ENCODE measurements at regions not wholly inside any gene's neighbourhood (a gene's known extent, or its start where the extent isn't known, plus 50 kb on each side); places are given as distances from the start of the nearest gene placed in this dataset.
"Not testable (repeated sequence)": the region's sequence is repeated elsewhere in the genome, so short reads cannot be mapped to it uniquely, and the experiment has no call there.

DNA sequence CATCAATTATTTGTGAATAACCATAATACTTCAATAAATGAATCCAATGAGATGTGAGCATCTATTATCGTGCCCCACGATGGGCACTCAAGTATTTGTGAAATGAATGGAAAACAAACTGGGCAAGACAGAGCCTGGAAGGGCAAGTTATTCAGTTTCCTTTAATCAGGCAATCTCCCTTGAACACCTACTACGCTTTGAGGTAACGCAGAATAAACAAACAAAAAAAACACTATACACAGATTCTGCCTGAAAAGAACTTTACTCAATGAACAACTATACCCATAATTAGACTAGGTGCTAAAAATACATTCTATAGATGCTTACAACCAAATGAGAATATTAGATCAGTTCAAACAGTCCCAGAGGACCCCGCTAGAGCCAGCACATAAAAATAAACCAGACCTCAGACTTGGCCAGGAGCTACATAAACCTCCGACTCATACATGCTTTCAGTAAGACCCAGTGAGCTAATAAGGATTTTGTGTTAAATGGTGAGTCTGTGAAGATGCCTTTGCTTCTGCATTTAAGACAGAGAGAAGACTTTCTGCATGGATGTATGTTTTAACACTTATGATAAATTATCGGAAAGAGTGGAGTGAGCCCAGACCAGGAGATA, 121.3 kb downstream of the MPP7 start:
- no peaks in the 10 kb centered on the region for H3K27me3 ChIP-seq
- no peaks in the 10 kb centered on the region for H3K9me3 ChIP-seq
- DNase-seq: no peak
- TF ChIP-seq, protein P1, sequence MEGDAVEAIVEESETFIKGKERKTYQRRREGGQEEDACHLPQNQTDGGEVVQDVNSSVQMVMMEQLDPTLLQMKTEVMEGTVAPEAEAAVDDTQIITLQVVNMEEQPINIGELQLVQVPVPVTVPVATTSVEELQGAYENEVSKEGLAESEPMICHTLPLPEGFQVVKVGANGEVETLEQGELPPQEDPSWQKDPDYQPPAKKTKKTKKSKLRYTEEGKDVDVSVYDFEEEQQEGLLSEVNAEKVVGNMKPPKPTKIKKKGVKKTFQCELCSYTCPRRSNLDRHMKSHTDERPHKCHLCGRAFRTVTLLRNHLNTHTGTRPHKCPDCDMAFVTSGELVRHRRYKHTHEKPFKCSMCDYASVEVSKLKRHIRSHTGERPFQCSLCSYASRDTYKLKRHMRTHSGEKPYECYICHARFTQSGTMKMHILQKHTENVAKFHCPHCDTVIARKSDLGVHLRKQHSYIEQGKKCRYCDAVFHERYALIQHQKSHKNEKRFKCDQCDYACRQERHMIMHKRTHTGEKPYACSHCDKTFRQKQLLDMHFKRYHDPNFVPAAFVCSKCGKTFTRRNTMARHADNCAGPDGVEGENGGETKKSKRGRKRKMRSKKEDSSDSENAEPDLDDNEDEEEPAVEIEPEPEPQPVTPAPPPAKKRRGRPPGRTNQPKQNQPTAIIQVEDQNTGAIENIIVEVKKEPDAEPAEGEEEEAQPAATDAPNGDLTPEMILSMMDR (IDR thresholded peaks at IDR 0.05): no peak
- intact Hi-C loops (cut with DNase I): no loop called here
- H3K4me1 ChIP-seq: no peaks in the 10 kb centered on the region
- no peak overlapping the region for H3K4me3 ChIP-seq
- H3K27ac ChIP-seq: no peak overlapping the region
- no peak overlapping the region for H3K9ac ChIP-seq (ENCODE audit: low read depth in 2 of 2, low read length in 2 of 2)
- no peaks in the 10 kb centered on the region for H3K36me3 ChIP-seq

DNA sequence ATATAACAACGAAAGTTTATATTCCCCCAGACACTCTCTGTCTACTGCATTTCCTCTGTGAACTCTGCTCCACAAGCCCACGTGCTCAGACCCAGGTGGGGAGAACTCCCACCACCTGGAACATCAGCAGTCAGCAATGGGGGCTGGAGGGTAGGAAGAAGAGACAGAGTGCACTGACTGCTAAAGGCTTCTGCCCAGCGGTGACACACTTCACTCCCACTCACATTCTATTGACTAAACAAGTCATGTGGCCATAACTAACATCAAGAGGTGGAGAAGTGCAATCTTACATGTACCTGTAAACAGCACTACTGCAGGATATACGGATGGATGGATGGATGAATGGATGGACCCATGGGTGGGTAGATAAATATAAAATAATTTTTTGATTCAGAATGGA, 122.2 kb downstream of the MPP7 start:
- intact Hi-C loops (cut with DNase I): no loop called here
- no peak for DNase-seq
- Histone ChIP-seq H3K27me3 (no peaks in the 10 kb centered on the region), H3K36me3 (no peaks in the 10 kb centered on the region), H3K9ac (ENCODE audit: low read depth in 2 of 2, low read length in 2 of 2) (no peak overlapping the region), H3K4me1 (no peaks in the 10 kb centered on the region), H3K27ac (no peak overlapping the region), H3K9me3 (no peaks in the 10 kb centered on the region), H3K4me3 (no peak overlapping the region)
- TF ChIP-seq, protein P1 (IDR thresholded peaks at IDR 0.05): no peak

DNA sequence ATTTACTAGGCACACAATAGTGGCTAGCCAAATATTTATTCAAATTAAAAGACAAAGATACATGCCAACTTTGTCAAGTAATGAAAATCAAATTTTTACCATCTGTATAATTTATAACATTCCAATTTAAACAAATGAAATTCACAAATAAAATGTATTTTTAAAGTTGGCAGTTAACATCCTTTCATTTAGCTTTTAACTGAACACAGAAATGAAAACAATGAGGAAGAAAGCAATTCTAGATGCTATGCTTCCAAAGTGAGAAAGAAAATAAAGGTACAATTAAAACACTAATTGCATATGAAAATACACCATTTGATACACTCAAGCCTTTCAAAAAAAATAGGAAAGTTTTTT, 123.1 kb downstream of the MPP7 start:
- Histone ChIP-seq H3K4me1 (no peaks in the 10 kb centered on the region), H3K9me3 (no peaks in the 10 kb centered on the region), H3K27me3 (no peaks in the 10 kb centered on the region), H3K27ac (no peak overlapping the region), H3K4me3 (no peak overlapping the region), H3K9ac (ENCODE audit: low read depth in 2 of 2, low read length in 2 of 2) (no peak overlapping the region), H3K36me3 (no peaks in the 10 kb centered on the region)
- no peak for DNase-seq
- intact Hi-C loops (cut with DNase I): loop anchor here (2.0 kb wide), 1 partner anchor 437 kb away; no protein-coding TSS in a partner anchor
- TF ChIP-seq, protein P1 (IDR thresholded peaks at IDR 0.05): peak; percentile 7

GRCh38 chr10:28179006-28179742, 123.7 kb downstream of the MPP7 start:
- DNase-seq: peak; percentile 38
- Histone ChIP-seq H3K4me3 (no peak overlapping the region), H3K4me1 (no peaks in the 10 kb centered on the region), H3K9me3 (no peaks in the 10 kb centered on the region), H3K27me3 (no peaks in the 10 kb centered on the region), H3K9ac (ENCODE audit: low read depth in 2 of 2, low read length in 2 of 2) (no peak overlapping the region), H3K36me3 (no peaks in the 10 kb centered on the region), H3K27ac (no peak overlapping the region)
- intact Hi-C loops (cut with DNase I): loop anchor here (2.0 kb wide), 1 partner anchor 436 kb away; no protein-coding TSS in a partner anchor
- TF ChIP-seq, protein P1 (IDR thresholded peaks at IDR 0.05): peak; percentile 74

- H3K27me3 ChIP-seq: no peaks in the 10 kb centered on the region
- no peaks in the 10 kb centered on the region for H3K9me3 ChIP-seq
- TF ChIP-seq, protein P1 (IDR thresholded peaks at IDR 0.05): no peak
- H3K36me3 ChIP-seq: no peaks in the 10 kb centered on the region
- no peak overlapping the region for H3K27ac ChIP-seq
- DNase-seq: no peak
- H3K4me1 ChIP-seq: no peaks in the 10 kb centered on the region
- no peak overlapping the region for H3K4me3 ChIP-seq
- intact Hi-C loops (cut with DNase I): loop anchor here (2.0 kb wide), 1 partner anchor 435 kb away; no protein-coding TSS in a partner anchor
- no peak overlapping the region for H3K9ac ChIP-seq (ENCODE audit: low read depth in 2 of 2, low read length in 2 of 2)
Observed at GRCh38 chr10:28177944-28178637, 124.8 kb downstream of the MPP7 start.

GRCh38 chr10:28176498-28176897, 126.4 kb downstream of the MPP7 start:
- H3K27ac ChIP-seq; H3K36me3 ChIP-seq; H3K9ac ChIP-seq (ENCODE audit: low read depth in 2 of 2, low read length in 2 of 2); DNase-seq; H3K27me3 ChIP-seq; H3K4me1 ChIP-seq; H3K4me3 ChIP-seq; H3K9me3 ChIP-seq; intact Hi-C loops (cut with DNase I): not testable (repeated sequence)

All from colonic mucosa (tissue), 4 donors.